CD4-positive, alpha-beta T cell treated with Interleukin-6 for 4 hours (primary cell): ENCODE measurements at regions not wholly inside any gene's neighbourhood (a gene's known extent, or its start where the extent isn't known, plus 50 kb on each side); places are given as distances from the start of the nearest gene placed in this dataset.

ENCODE experiments used
- DNase-seq: peaks from one replicate; pipeline ENCODE4 v3.0.0-alpha.2; 2020; ENCODE audit warnings: mixed read lengths

DNA sequence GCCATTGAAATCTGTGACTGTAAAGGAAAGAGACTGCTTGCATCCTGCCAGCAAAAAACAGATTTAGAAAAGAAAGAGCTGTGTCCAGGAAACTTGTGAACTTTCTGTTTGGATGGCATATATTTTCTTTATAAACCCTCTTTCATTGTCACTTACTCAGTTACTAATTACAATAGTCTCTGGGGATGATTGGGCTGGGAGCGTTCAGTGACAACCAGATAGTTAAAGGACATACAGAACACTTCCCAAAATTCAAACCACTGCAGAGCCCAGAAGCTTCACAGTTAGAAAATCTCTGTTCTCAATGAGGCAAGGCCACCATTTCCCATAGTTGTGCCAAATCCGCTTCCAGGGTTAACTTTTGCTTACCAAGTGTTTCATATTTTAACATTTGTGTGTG lies 98.6 kb upstream of the TAB2 start:
- DNase-seq = no peak

DNA sequence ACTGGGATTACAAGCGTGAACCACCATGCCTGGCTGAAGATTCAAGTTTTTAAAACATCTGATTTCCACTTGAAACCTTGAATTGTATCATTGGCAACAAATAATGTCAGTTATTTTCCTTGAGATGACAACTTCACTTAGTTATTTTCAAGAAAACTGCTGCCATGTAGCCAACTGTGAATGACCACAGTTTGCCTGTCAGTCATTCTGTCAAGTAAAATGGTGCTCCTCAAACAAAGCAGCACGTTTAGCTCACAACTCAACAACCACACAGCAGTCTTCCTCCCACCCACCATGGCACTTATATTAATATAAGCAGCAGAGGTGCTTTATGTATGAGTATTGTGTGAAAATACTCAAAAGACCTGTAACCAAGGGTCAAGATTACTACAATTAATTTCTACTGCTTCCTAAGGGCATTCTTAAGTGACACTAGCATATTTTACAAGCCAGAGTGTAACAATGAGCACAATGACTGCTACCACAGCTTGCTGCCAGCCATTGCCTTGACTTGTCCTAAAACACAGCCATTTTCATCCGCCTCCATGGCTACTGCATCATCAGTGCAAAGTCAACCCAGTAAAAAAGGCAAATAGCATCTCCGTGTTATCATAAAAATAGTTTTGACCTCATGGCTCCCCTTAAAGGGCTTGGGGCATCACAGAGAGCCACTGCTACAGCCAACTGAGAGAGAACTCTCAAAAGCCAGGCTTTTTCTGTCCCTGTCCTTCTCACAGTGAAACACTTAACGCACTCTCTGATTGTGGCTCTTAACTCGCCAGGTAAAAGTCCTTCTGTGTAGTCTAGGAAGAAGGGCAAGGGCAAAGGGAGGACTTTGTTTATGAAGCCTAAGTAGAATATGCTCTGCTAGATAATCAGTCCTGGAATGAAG lies 96.4 kb upstream of the TAB2 start:
- DNase-seq = no peak

DNA sequence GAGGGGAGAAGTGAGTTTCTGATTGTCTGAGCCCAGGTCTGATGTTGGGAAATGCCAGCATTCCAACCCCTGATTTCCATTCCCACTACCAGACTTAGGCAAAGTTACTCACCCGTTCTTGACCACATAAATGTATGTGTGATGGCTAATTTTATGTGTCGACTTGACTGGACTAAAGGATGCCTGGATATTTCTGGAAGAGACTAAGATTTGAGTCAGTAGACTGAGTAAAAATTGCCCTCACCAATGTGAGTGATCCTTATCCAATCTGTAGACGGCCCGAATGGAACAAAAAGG lies 95.8 kb upstream of the TAB2 start:
- no peak for DNase-seq

DNA sequence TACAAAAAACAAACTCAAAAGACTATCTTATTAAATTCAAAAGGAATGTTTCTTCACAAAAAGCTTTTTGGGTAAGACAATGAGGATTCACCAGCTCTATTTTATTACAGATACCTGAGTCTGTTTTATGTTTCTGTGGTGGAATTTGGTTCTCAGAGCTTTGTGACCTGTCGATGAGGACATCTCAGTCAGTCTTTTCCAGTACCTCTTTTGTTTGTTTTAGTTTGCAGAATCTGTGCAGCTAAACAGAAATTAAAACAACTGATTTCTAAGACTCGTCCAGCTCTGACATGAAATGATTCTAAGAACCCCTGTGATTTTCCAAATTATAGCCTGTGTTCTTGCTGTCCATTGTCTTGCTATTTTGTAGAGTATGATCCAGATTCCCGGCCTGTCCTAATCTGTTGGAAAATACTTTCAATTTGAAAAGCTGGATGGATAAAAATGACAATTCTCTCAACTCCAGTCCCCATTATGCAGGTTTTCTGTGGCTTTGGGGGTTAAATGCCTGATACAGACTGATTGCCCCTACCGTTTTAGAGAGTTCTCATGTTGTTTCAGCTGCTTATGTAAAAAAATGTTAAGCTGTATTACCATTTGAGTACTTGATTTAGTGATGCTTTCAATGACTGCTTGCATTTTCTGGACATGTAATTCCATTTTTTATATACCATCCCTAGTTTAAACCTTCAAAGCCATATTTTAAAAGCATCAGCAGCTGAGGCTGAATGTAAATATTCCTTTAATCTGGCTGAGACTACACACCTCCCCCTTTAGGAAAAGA lies 94.2 kb upstream of the TAB2 start:
- no peak for DNase-seq

DNA sequence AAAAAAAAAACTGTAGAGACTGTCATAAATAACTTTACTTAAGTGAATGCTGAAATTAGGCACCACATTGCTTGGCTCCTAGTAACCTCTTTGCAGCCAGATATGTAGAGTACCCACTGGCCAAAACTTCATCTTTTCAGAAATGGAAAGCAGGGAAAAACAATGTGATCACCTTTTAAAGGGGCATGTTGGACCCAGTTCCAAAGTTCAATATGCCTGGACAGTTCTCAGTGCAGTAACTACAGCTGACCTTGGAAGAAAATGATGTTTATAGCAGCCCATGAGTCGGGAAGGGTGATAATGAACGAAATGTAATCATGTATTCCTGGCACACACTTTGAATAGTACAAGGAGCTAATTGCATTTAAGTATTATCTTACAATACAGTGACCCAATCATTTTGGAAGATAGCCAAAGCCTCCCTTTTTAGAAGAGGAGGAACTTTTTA lies 93.6 kb upstream of the TAB2 start:
- no peak for DNase-seq

DNA sequence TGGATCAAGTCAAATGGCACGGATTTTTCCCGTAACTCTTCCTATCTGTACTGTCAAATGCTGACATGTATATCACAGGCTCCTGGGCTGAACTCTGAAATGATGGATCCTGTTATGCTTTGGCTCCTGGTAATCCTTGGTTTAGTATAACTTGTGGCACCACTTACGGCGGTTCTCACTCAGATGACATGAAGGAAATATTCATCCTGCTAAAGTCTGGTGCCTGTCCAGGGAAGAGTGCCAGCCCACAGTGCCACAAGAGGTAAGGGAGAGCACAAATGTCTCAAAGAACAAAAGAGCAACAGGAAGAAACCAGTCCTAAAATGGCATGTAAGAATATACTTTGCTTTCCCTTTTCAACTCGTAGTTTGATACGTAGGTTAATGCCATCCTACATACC lies 93.1 kb upstream of the TAB2 start:
- DNase-seq = no peak

DNA sequence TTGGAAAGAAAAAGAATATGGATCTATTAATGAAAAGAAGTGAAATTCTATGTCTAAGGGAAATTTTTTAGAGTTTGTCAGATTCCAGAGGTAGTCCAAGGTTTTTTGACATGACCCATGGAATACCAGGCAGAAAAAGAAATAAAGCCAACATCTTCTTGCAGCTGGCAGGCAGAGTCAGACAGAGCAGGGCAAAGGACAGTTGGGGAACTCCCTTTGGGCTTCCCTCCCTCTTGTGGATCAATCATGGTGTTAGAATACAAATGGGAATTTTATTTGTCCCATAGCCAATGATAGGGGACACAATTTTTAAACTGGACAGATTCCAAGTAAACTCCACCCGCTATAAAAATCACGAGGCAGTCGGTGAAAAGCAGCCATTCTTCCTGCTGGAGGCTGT lies 92.1 kb upstream of the TAB2 start:
- no peak for DNase-seq

DNA sequence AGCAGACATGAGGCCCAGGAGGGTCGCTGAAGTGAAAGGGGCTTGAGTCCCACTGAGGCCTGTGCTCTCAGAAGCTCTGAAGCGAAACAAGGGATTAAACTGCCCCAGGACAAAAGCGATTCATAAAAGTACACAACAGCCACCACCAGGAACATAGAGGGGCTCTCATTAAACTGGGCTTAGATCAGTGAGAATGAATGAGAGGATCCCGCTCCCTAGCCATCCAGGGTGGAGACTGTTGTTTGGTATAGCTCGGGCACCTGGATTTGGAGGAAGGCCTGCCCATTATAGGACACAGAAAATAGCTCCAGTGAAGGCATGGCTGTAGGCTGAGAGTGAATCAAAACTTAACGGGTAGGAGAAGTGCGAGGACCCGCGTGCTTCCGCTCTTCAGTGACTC lies 91.6 kb upstream of the TAB2 start:
- DNase-seq = no peak

DNA sequence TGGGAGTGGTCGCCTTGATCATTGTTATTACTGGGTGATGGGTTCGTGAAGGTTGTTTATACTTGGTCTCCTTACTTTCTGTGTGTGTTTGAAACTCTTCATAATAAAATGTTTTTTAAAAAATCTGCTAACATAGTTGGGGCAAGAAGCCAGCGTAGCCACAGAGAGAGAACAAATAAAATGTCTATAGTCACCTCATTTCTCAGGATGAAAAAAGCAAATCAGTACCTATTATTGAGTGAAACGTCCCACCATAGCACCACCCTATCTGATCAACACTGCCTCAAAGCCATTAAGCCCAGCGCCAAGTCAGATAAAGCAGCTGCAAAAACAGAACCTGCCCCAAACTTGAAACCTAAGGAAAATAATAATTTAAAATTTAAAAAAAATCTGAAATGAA lies 89.7 kb upstream of the TAB2 start:
- DNase-seq = no peak

DNA sequence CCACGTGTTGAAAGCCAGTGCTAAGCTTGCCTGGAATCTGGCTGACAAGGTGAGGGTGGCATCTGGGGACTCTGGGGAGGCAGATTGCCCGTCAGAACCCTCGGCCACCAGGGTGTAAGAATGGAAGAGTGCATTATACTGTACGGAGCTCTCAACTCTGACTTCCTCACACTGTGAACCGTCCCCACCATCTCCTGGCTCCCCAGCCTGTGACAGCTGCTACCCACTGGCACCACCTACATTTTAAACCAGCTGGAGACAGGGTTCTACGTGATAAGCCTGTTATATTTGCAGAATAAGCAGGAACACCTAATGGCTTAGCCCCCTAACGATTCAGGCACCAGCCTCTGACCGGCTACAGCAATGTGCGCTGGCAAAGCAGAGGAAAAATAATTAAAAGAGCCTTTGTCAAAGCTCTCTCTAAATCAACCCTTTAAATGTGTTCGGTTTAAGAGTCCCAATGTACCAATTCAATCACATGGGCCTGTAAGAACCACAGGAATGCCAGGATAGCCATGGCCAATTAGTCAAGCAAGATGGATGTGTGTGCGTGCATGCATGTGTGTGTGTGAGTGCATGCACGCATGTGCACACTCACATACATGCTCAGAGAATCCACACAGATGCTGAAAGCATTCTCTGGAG lies 89.1 kb upstream of the TAB2 start:
- DNase-seq = no peak

DNA sequence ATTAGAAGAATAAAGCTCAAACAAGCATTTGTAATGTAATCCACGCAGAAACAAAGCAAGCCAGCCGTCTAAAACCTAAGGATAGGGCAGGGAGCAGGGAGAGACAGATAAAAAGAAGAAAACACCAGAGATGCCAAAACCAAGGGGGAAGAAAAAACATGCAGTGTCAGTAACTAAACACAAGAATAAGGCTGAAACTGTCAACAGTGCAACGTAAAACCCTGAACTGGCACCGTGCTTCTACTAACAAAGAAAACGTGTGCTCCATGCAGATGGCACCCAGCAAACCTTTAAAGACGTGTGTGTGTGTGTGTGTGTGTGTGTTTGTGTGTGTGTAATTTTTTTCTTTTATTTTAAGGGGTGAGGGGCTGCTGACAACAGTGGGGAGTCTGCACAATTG lies 88.4 kb upstream of the TAB2 start:
- no peak for DNase-seq

DNA sequence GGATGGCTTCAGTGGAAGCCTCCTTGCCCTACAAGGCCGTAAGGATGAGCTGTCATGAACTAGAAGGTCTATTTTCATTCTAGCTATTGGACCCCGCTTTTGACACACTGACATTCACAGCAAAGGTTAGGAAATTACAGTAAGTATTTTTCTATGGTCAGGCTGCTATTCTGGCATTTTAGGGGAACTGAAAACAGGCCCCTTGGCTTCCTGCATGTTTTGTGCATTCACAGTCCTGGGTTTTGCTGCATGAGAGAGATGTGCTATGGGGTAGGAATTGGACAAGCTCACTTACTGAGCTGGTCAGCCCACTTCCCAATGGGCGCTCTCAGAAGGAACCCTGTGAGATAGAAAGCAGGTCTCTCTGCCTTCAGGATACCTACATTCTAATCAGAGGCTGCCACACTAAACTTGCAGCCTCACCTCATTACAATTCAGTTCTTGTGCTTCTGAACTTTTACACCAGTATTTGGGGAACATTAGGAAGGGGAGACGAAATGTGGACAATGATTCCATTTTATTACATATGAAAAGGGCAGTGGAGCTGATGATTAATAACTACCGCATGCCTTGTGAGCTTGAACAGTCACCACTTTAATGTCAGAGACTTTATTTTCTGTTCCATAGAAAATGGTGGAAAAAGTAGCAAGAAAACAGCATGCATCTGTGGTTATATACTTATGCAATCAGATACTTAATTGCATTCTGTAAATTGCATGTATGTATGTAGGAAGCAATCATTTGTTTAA lies 86.6 kb upstream of the TAB2 start:
- DNase-seq = no peak

DNA sequence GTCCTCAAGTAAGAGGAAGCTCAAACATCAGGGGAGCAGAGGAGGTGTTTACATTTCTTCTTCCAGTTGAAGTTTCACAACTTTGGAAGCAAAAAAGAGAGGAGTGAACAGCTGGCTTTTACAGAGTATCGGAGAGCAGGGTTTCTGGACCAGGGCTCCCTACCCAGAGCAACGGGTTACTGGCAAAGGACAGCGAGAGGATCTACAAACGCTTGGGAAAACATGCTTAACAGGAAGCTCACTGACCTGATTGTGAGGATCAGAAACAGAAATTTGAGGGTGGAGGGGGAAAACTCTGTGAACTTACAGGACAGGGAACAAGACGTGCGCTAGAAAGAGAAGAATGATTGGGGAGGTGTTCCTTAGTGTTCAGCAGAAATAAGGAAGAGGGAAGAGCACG lies 85.7 kb upstream of the TAB2 start:
- no peak for DNase-seq

DNA sequence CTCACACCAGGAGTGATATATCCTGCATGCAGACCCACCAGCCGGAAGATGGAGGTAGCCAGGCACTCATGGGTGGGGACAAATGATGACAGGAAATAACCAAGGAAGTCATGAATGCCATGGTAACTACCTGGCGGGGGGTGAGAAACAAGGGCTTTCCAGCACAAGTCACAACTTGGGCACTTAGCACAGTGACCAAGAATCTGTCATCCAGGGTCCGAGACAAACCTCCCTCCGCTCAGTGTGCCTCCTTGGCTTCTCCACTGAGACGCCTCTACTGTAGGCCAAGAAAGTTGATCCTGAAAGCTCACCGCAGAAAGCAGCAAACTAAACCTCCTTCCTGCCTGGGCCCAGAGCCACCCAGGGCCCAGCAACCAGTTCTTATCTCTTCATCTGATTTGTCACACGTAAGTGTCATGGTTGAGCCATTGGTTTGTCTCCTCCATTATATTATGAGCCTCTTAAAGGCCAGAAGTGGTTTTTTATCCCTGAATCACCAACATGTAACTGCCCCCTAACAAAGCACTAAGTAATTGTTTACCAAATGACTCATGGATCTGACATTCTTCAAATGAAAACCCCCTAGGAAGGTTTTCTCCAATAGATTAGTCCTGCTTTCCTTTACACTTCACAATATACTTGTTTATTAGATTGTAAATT lies 84.3 kb upstream of the TAB2 start:
- peak; percentile 70 for DNase-seq

DNA sequence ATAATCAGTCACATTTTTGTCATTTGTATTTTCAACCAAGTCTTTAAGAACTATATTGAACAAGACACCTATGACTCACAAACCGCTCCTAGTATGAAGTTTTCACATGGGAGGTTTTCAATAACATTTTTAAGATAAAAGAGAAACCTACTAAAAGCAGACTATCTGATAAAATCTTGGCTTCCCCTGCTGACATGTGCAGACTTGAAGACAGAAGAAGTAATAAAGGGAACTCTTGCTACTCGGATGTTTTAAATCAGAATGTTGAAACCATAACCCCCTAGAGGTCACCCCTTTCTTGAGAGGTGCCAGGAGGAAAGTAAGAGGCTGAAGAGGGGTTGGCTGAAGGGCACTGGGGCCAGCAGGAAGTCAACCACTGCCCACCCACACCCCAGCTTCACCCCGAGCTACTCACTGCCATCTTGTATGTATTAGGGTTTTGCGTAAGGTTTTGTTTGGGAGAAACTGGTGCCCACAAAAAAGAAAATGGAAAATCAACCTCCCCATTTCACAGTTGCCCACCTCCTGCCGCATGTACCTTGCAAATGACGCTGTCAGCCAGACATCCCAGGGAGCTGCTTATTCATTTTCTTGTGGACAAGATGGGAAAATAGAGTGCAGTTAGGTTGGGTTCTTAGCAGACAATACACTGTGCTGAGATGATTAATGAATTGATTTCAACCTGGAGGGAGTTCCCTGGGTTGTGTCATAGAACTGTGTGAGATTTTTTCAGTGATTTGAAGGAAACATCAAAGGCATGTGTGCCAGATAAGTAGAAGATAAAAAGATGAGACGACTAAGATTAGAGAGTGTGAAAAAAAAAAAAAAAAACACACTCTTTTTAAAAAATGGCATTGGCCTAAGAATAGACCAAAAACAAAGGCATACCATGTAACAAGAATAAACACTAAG lies 83.2 kb upstream of the TAB2 start:
- DNase-seq = peak; percentile 41

DNA sequence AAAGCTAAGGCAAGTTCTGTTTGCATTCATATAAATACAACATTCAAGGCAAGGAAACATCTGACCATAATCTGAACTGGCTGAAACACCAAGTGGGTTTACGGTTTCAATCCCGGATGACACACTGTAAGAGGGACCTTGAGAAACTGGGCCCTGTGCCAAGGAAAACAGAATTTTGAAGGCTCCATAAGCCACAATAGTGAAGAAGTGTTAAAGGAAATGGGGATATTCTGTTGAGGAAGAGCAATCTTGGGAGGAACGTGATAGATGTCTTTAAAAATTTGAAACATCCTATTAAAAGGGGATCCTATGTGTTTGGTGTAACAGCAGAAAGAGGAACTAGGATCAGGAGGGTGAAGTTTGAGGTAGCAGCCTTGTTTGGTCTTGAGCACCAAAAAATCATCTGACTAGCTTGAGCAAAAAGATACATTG lies 82.4 kb upstream of the TAB2 start:
- DNase-seq = peak; percentile 16

DNA sequence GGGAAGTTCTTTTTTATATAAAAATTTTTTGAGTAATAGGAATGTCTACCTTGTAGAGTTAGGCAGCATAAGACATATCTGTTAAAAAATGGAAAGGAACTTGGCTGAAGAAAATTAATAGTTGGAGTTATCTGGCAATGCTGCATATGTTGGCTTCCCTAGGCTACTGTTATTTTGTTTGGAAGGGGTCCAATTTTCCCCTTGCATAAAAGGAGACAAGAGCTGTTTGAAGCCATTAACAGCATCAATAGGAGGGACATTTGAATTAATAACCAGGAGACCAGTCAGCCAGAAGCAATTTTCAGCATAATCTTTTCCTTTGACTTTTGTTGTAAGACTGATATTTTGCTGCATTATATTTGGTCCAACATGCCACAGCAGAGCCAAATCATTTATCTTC lies 80.9 kb upstream of the TAB2 start:
- DNase-seq = no peak

DNA sequence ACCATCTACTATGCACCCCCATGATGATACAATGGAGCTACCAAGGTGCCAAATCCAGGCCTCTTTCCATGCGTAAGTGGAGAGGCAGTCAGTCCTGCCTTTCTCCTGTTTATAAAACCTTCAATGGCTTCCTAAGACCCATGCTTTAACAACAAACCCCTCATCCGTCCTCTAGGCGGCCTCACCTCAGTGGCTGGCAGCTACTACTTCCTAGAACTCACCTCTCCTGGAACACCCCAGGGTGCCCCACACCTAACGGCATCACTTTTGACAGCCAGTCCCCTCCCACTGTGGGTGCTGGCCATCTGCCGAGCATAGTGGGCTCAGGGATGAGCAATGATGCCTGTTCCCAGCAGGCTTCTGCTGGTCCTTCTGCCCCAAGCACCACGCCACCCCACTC lies 80.0 kb upstream of the TAB2 start:
- DNase-seq = no peak

DNA sequence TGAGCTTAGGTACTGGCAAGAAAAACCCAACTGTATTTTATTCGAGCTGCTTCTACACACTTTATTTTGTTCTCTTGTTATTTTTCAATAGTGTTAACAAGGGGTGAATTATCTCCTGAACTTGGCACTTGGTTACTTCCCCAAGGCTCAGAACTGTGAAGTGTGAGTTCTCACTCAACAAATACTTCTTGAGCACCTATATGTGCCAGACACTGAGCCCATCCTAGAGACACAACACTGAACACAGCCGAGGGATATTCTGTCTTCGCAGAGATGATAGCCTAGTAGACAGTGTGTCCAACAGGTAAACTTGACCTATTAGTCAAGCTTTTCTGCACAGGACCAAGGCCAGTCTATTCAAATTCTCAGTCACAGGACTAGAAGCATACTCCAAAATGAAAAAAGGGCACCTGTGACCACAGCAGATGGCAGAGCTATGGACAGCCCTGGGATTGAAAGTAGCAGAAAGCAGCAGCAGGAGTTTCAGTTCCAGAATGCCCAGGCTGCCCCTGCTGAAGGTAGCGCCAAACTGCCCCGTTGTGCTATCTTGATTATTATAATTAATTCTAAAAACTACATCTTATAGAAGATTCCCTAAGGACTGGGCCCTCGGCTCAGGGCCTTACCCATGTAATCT lies 77.8 kb upstream of the TAB2 start:
- no peak for DNase-seq

DNA sequence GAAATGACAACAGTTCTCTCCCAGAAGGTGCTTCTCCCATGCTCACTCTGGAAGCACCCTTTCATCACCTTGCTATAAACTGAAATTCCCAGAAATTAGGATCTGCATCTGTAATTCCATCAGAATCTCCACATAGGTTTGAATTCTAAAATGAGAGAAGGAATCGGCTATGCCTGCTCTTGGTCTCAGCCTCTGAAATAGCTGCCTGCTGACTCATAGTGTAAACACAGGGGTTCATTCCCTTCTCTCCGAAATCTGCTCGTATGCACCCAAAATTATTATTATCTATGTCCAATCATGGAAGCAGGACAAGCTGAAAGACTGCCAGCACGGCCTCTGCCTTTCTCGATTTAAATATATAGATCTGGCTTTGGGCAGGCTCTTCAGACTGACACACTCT lies 74.6 kb upstream of the TAB2 start:
- no peak for DNase-seq

DNA sequence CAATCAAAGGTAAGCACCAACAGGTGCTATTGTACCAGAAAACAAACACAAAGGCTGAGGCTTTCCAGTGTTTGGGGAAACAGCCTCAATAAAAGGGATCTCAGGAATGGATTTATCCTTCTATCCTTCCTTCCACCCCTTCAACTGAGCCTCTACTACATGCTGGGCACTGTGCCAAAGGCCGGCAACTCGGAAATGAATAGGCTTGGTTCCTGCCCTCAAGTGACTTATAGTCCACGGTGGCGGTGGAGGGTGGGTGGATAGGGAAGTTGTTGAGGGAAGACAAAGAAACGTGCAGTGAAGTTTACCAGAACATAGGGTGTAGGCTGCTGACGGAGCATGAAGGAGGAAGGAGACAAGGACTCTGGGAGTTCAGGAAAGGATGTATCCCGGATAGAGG lies 73.4 kb upstream of the TAB2 start:
- no peak for DNase-seq
